Activated gamma-delta T cell treated with anti-CD3 and anti-CD28 coated beads, Interleukin-2, amount 50 U/mL, for 16 hours (primary cell): ENCODE measurements at regions not wholly inside any gene's neighbourhood (a gene's known extent, or its start where the extent isn't known, plus 50 kb on each side); places are given as distances from the start of the nearest gene placed in this dataset.
"Not testable (repeated sequence)": the region's sequence is repeated elsewhere in the genome, so short reads cannot be mapped to it uniquely, and the experiment has no call there.

Source experiments
- DNase-seq: peaks from one replicate; pipeline ENCODE4 v3.0.0-alpha.2; 2020; ENCODE audit warnings: low read depth

DNA sequence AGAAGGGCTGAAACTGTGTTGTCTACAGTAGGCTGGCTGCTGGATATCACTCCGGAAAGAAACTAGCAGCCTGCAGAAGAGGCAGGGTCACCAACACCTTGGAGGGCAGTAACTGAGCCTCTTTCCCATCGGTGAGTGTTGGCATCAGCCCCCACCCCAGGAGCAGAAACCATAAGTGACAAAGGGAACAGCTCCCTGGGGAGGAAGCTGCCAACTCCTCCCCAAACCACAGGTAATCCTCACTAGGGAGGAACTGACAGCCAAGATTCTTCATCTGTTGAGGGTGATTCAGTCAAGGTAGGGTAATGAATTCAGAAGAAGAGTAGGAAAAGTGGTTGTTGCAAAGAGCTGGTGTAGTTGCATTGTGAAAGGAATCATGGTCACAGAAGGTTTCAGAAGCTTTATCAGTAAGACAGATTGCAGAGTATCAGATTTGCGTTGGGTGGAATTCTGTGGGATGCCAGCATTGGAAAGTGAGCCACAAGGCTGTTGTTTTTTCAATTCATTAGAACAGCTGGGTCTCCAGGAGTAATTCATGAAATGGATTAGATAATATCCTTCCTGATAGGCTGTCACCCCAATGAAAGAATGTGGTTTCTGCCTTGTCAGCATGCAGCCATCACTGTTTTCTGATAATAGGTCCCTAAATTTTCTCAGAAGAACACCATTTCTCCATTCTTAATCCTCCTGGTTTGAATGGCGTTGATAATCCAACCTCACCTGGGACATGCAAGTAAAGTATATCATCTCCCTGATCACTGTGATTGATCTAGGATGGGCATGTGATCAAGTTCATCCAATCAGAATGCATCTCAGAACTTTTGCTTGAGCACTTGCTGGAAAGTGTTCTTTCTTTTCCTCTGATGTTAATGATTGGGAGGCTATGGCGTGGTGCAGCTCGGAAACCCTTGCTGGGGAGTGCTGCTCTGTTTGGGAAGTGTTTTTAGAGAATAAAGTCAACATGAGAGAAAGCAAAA is 75.0 kb upstream of the CTBP2 start:
- no peak for DNase-seq

DNA sequence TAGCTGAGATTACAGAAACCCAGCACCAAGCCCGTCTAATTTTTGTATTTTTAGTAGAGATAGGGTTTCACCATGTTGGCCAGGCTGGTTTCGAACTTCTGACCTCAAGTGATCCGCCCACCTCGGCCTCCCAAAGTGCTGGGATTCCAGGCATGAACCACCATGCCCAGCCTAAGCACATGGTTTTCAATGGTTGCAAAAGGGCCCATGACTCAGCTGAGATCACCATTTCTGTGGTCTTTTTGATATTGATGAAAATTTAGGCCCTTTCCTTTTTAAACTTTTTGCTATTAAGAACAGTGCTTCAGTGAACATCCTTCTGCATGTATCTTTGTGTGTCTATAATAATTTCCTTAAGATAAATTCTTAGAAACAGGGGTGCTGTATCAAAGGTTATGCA is 74.2 kb upstream of the CTBP2 start:
- not testable (repeated sequence) for DNase-seq

DNA sequence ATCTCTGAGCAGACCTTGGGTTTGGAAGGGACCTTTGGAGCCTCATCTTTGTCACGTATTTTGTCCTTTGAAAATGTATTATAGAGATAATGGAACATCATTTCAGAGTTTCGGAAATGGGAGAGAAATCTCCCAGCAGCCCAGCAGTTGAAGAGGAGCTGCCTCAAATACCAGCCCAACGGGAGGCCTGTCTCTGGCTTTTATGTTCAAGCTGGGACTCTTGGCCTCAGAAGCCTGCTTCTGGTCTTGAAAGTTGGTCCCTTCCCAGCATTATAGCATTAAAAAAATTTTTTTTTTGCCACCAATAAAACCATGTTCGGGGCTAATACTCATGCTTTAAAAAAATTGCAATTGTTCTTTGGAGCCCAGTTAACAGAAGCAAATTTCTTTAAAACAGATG is 73.4 kb upstream of the CTBP2 start:
- no peak for DNase-seq

DNA sequence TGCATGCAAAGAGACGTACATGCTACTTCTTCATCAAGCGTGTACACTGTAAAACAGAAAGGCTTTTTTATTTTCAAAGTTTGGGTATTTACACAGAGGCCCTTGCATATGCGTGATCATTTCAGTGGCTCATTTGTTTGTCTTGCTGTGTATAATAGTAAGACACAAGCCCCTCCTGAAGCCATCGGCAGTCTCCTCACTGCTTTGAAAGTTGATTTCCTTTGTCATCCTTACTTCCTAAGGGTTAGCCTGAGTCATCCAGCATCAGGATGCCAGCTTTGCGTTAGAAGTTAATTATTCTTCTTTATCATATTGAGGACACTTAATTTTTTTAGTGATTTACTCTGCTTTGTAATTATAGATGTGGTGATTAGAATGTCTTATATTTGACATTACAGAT is 72.5 kb upstream of the CTBP2 start:
- no peak for DNase-seq

DNA sequence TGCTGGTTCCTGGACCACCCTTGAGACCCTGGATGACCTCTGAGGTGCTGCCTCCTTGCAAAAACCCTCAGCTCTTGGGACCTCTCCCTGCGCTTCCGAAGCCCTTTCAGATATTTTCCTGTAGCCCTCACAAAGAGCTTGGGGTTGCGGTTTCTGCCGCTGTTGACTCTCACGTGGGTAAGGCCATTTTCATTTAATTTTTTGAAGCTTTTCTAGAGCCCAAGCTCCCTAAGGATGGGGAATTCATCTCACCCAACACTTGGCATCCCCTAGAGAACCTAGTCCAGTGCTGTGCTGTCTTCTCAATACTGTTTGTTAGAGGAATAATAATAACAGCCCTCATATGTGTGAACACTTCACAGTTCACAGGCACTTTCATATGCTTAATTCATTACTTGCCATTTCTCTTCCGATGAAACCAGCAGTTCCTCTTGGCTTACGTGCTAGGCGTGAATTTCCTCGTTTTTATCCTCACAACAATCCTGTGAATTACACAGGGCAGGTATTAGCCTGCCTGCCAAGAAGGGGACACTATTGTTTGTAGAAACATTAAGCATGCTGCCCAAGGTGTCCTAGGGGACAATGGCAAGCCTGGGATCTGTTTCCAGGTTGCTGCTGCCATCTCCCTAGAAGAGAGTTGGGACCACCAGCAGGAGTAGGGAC is 71.6 kb upstream of the CTBP2 start:
- no peak for DNase-seq

DNA sequence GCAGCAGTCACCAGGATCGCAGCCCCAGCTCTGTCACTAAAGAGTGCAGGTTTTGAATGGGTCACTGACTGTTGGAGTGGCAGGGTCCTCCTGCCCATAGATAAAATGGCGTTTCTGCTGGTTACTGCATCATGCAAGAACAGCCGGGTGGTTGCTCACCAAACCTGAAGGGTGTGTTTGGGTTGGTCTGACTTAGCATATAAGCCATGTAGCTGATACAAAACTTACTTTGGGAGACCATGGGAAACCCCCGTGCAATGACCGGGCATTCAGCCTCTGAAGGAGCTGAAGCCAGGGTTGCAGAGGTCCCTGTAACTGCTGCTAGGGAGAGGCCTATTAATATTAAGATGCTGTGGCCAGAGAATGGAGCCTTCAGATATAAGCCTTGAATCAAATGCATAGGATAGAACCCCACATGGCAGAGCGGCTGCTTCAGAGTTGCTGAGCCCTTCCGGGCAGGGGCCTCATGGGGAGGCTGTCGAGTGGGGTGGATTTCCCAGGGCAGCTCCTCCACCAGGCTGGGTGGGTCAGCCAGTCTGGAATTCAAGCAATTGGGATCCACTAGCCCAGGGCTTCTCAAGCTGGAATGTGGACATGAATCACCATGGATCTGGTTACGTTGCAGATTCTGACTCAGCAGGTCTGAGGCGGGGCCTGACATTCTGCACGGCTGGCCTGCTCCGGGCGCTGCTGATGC is 70.9 kb upstream of the CTBP2 start:
- no peak for DNase-seq

DNA sequence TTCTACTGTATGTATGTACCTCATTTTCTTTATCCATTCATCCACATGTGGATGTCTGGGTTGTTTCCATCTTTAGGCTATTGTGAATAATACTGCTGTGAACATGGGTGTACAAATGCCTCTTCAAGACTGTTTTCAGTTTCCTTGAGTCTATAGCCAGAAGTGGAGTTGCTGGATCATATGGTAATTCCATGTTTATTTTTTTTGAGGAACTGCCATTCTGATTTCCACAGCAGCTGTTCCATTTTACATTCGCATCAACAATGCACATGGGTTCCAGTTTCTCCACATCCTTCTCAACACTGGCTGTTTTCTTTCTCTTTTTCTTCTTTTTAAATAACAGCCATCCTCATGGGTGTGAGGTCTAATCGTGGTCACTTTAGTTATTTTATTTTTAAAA is 69.9 kb upstream of the CTBP2 start:
- DNase-seq: no peak

DNA sequence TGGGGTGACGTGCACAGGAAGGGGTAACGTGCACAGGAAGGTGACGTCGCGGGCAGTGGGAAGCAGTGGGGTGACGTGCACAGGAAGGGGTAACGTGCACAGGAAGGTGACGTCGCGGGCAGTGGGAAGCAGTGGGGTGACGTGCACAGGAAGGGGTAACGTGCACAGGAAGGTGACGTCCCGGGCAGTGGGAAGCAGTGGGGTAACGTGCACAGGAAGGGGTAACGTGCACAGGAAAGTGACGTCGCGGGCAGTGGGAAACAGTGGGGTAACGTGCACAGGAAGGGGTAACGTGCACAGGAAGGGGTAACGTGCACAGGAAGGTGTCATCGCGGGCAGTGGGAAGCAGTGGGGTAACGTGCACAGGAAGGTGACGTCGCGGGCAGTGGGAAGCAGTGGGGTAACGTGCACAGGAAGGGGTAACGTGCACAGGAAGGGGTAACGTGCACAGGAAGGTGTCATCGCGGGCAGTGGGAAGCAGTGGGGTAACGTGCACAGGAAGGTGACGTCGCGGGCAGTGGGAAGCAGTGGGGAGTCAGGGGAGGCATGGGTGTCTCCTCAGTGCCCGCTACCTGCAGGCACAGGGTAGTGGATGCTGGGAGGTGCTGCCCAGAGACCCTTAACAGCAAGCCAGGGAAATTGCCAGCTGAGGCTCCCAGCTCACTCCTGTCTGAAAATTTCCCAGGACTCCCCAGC is 68.0 kb upstream of the CTBP2 start:
- DNase-seq: not testable (repeated sequence)

DNA sequence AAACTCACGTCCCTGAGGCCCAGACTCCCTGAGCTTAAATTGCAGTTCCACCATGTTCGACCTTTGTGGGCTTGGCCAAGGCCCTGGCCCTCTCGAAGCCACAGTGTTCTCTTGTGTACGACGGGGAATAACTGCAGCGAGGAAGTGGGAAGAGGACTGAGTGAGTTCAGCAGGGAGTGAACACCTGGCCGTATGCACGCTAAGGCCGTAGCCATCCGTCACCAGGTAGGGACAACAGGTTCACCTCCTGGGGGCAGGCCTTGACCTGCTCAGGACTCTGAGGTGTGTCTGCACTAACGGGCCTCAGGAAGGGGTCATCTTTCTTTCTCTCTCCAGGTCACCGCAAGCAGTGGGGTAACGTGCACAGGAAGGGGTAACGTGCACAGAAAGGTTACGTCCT is 67.2 kb upstream of the CTBP2 start:
- DNase-seq: no peak

DNA sequence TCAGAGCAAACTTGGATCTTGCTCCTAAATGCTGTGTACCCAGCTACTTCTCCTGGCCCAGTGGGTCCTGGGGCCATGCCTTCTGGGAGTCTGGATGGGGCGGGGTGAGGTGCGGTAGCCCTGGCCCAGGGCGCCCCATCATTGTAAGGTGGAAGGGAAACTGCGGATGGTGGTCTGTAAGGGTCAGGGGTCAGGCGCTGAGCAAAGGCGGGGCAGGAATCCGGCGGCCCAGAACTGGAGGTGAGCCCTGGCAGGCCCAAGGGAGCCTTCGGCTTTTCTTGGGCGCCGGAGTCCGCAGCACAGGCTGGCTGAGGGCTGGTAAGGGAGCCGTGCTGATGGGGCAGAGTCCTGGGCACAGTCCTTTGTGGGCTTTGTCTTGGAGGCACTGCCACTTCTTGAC is 66.5 kb upstream of the CTBP2 start:
- no peak for DNase-seq

DNA sequence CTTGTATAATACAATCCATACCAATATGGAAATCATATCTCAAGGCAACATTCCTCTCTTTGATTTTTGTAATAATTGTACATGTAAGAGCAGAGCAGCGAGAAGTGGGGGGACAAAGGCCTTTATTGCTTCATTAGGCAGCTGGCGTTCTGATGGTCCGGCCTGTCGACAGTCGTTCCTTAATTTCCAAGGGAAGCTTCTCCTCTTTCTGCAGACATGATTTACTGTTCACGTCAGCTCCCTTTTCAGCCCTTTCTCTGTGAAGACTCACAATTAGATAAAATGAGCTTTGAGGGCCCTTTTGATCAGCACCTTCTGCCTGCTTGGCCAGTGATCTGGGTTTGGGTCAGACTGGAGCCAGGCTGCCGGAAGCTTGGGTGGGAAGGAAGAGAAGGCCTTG is 65.6 kb upstream of the CTBP2 start:
- DNase-seq: no peak

DNA sequence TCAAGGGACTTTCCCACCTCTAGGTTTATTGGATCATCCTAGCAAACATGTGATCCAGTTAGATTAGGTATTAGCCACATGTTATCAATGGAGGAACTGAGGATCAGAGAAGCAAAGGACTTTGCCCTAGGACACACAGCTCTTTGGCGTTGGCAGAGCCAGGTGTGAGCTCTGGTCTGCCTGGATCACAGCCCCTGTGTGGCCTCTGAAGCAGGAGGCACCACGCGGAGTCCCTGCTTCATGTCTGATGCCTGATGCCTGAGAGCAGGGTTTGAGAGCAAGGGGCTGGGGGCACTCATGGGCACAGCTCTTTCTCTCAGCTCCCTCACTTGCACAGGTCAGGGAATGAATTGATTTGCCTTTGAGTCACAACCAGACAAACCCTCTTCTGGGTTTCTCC is 64.7 kb upstream of the CTBP2 start:
- DNase-seq: no peak

DNA sequence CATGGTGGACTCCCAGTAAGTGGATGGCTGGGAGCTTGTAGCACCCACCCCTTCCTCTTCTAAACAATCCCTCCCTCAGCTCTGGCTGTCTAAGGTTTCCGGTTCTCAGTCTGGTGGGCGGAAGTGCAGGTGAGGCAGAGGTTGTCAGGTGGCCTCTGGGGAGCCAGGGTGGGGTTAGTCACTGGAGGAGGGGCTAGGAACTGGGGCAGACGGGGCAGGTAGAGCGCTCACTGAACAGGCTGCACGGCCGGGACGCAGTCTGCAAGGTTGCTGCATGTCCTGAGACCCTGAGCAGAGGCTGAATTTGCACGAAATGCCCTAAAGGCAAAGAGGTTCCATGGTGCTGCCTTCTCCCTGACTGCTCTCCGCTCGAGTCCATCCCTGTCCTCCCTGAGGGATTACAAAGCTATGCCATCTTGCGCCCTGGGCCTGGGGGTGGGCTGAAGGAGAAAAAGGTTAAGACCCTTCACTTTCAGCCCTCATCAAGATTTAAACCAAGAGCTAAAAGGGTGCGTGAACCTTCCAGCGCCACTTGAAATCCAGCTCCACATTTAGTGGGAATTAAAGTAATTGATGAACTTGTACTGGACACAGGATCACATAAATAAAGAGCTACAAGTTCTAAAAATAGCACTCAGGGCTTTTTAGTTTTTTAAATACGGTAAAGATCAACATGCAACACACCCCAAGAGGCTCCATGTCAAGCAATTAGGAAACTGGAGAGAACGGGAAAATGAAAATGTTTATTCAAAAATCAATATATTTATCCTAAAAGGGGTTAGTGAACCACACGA is 62.3 kb upstream of the CTBP2 start:
- no peak for DNase-seq

DNA sequence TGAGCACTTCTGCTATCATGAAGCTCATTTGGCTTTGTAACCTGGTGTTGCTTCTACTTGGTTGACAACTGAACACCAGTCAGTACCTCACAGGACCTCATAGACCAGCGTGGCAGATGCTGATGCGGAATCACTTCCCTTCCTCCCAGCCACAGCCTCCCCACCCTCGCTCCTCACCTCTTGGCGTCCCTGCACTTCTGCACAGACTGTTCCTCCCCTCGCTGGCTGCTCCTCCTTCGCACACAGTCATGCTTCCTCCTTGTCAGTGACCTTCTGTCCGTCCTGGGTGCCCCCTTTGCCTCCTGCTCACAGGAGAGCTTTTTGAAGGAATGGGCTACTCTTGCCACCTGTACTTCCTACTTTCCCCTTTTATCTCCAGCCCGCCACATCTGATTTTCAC is 61.4 kb upstream of the CTBP2 start:
- DNase-seq: no peak

DNA sequence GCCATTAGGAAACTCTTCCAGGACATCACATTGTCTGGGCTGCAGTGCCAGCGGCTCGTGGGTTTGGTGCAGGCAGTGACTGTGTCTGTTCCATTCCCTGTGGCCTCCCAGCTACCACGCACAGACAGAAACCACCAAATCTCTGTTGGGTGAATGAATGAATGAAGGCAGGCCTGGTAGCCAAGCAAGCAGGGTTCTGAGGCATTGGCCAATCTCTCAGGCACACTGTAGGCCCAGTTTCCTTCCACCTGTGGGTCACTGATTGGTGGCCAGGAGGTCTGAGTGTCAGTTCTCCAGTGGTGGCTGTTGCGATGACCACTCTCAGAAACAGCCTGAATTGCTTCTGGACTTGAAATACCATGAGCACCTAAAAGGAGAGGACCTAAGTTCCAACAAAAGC is 59.4 kb upstream of the CTBP2 start:
- no peak for DNase-seq

DNA sequence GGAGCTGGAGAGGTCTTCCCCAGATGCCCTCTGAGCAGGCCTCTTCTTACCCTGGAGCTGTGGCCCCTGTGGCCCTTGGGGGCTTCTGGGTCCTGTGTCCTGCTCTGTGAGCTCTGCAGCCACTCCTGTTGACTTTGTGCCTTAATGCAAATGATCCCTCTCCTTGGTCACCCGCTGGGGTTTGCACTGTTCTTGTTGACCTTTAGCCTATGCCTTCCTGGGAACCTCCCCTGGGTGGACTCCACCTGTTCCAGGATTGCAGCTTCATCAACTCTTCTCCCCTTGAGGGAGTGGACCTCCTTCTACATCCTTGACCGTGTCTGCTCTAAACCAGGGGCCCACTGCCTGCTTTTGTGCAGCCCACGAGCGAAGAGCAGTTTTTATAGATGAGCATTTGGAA is 58.6 kb upstream of the CTBP2 start:
- DNase-seq: no peak

DNA sequence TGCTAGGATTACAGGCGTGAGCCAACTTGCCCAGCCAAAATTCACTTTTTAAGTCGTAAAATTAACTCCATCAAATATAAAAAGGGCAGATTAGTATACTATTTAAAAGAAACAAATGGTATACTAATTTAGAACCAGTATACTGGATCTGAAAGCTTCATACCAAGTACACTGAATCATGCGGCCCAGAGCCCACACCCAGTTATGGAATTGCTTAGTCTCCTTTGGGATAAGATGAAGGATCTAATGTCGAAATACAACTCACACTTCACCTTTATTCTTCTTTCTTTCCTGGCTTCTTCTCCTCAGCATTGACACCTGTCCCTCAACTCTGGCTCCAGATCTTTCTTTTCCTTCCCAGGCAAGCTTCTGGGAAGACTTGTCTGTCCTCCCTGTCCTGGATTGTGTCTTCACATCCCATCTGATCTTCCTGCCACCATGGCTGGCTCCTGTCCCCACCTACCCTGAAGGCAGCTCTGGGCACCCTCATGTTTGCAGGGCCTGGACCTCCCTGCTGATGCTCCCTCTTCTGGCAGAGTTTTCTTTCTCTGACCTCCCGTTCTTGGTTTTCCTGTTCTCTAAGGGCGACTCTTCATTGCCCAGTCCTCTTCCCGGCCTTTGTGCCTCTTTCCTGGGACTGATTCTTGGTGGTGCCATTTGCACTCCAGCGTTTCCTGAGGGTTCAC is 57.8 kb upstream of the CTBP2 start:
- DNase-seq: no peak

DNA sequence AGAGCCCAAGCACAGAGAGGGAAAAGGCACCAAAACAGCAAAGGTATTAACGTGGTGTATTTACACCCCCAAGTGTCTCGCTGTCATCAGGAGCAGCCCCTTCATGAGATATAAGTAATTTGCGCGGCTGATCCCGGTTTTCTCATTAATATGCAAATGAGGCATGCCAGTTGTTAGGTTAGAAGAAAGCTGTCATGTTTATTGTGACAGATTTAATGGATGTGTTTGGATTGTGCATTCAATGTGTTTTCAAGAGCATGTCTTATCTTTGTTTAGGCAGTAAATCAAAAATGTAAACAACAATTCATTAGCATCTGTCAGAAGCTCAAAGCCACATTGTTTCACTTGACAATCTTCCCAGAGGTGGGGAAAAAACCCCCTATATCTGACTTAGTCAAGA is 56.5 kb upstream of the CTBP2 start:
- no peak for DNase-seq

DNA sequence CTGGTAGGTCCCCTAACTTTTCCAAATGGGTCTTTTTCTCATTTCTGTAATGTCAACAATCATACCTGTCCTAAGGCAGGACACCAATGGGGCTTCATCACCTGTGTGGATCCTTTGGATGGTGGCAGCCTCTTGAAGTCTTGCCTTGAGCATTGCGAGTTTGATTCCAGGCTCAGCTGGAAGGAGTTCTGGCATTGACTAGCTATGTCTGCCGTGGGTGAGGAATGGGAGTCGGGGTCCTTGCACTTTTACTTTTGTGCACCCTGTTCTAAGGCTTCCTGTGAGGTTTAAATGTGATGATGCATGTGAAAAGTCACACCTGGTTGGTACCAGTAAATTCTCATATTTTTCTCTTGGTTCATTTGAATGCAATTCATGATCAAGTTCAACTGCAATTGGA is 55.9 kb upstream of the CTBP2 start:
- no peak for DNase-seq

DNA sequence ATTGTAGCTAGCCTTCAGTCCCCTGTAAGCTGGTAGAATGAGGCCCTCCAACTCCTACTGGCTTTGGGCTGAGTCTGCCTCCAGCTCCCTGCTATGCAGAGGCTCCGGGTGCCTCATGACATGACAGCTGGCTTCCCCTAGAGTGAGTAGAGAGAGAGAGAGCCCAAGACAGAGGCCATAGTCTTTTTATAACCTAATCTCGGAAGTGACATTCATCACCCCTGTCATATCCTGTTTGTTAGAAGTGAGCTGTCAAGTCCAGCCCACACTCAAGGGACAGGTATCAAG is 53.9 kb upstream of the CTBP2 start:
- DNase-seq: no peak
